Neural progenitor cell (in vitro differentiated cells): ENCODE measurements at regions not wholly inside any gene's neighbourhood (a gene's known extent, or its start where the extent isn't known, plus 50 kb on each side); places are given as distances from the start of the nearest gene placed in this dataset.

Experiments
- CTCF ChIP-seq: fragments of 200-600 bp; sonication (generic); IDR thresholded peaks from 2 replicates; pipeline ENCODE4 v1.5.1; 2017; ENCODE audit warnings: antibody characterized with exemption, mild to moderate bottlenecking
- EZH2 ChIP-seq: fragments of 200-600 bp; sonication (generic); IDR thresholded peaks from 2 replicates; pipeline ENCODE4 v1.6.1; 2017; ENCODE audit warnings: antibody characterized with exemption, mild to moderate bottlenecking, moderate library complexity
- EZH2phosphoT487 ChIP-seq: fragments of 200-600 bp; sonication (generic); IDR thresholded peaks from 2 replicates; pipeline ENCODE4 v1.6.1; 2017; ENCODE audit warnings: antibody characterized with exemption

GRCh38 chr2:234212534-234212933 lies 162.0 kb downstream of the SPP2 start:
- no peak for TF ChIP-seq CTCF
- no peak for TF ChIP-seq EZH2
- TF ChIP-seq EZH2phosphoT487, result no peak
